Activated CD4-positive, alpha-beta T cell treated with anti-CD3 and anti-CD28 coated beads for 48 hours (primary cell): ENCODE measurements at regions not wholly inside any gene's neighbourhood (a gene's known extent, or its start where the extent isn't known, plus 50 kb on each side); places are given as distances from the start of the nearest gene placed in this dataset.

Experiments
- DNase-seq: peaks from one replicate; pipeline ENCODE4 v3.0.0-alpha.2; 2020

DNA sequence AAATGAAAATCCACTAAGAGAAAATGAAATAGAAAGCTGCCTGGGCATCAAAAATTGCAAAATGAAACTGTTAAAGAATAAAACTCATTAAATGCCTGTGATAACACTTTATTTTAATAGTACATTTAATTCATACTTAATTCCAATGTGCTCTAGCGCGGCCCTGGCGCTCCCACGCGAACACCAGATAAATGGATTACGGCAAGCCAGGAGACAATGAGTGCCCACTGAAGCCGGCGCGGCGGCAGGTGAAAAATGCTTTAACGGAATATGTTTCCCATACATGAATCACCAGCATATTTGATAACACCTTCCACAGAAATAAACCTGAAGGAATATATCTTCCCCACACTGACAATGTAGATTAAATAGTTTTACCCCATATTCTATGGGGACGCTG lies 245.5 kb downstream of the RBFOX3 start:
- no peak for DNase-seq

DNA sequence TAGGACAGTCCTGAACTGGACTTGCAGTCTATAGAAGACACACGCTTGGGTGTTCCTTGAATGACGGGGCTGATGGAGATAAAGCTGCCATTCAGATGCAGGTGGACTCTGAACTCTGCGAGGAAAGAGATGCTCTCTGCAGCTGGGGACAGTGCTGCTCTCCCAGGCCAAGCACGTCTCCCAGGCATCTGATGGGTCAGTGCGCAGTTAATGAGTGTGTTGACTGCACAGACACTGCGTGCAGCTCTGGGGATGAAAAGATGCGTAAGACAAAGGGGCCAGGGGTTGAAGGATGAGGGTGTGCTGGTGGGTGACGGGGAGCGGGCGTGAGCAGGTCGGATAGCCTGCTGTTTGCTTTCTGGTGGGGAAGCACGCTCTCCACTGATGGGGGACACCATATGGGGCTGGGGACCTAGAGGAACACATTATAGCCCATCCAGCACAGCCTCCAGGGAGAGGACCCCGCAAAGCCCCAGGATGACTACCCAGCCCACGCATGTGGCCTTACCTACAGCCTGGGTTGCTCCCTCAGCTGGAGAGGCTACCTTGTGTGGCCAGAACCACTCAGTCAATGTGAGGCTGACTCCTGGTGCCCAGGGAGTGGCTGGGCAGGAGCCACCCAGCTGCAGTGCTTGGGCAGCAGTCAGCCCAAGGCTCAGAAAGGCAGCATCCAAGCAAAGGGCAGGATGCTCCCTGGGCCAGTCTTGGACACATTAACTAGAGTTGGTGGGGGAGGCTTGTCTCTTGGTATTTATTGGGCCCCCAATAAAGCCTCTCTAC lies 246.3 kb downstream of the RBFOX3 start:
- no peak for DNase-seq

GRCh38 chr17:79363552-79364275 lies 247.1 kb downstream of the RBFOX3 start:
- DNase-seq: no peak

DNA sequence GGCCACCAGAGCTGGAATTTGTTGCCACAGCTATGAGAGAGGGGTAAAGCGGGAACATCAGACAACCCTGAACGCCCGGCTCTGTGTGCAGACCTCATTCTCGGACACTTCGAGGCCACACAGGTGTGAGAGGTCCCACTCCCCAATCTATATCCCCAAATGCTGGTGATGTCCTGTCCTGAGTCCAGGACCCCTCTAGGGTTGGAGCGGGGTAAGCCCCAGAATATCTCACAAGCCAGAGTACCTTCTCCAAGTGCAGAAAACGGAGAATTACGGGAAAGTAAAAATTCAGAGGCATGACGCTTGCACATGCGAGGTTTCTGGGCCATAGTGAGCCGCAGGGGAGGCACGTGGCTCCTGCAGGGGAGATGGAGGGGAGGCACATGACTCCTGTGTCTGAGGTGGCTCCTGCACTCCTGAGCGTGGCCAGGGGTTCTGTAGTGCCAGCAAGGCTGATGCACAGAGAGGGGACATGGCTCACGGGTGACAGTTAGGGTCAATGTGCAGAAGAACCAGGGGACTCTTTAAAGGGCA lies 248.0 kb downstream of the RBFOX3 start:
- no peak for DNase-seq

DNA sequence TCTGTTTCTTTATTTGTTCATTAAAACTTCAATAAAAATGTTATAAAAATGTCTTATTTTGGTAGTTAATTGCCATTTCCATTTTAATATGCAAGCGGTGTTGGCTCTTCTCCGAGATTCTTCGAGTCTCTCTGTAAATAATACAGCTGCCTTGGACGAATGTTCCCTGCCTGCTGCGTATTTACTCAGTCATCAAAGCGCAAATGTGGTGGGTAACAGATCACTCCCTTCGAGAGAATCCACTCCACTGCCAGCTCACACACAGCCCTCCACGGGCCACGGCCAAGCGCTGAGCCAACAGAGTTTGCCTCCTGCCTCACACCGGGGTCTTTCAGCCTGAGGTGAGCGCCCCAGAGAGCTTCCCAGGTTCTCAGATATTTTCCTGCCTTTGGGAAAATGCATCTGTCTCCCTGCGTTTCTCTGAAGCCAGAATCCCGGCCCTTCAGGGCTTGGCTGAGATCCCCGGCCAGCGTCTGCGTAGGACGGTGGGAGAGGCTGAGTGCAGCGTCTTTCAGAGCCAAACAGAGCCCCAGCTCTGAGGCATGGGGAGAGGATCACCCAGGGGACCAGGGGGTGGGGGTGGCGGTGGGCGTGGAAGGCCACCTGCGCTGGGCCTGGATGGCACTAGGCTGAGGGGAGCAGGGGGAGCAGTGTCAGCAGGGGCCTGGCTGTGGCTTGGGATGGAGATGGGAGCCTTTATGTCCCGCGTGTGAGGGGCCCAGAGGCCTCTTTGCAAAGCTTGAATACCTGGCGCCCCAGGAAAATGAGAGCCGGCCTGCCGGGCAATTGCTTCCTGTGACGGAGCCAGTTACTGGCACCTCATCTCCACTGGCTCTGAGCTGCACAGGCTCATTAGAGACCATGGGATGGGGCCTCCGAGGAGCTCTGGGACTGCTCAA lies 248.7 kb downstream of the RBFOX3 start:
- DNase-seq: no peak

DNA sequence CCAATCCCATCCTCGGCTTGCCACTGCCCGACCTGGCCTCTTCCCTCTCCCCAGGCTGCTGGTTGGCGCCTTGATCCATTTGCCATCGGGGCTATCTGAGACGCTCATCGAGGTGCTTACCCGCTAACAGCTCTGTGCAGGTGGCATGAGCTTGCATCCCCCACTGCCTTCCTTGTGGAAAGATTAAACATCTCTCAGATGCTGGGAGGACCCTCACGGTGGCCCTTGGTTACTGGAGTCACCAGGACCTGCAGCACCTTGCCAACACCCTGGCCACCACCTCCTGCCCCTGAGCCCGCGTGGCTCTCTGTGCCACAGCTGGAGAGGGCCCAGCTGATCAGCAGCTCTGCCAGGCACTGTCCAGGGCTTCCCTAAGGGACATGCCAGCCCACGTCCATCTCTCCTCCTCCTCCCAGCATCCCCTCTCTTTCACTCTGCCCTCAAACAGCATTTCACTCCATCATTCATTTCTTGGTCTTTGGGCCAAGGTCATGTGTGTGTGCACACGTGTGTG lies 249.6 kb downstream of the RBFOX3 start:
- DNase-seq: no peak

DNA sequence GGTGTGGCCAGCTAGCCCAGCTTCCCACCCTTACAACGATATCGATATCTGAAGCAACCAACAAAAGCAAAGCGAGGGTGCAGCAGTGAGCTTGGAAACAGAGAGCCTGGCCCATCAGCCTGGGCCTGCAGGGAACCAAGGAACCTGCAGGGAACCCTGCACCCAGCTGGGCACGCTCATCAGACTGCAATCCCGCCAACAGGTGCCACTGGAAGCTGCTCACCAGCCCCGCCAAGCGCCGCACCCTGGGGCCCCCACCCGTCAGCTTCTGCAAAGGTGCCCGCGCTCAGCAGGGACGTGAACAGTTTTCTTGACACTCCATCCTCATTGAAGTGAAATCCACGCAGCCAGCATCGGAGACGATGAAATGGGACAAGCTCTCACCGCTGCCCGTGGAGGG lies 250.7 kb downstream of the RBFOX3 start:
- no peak for DNase-seq

DNA sequence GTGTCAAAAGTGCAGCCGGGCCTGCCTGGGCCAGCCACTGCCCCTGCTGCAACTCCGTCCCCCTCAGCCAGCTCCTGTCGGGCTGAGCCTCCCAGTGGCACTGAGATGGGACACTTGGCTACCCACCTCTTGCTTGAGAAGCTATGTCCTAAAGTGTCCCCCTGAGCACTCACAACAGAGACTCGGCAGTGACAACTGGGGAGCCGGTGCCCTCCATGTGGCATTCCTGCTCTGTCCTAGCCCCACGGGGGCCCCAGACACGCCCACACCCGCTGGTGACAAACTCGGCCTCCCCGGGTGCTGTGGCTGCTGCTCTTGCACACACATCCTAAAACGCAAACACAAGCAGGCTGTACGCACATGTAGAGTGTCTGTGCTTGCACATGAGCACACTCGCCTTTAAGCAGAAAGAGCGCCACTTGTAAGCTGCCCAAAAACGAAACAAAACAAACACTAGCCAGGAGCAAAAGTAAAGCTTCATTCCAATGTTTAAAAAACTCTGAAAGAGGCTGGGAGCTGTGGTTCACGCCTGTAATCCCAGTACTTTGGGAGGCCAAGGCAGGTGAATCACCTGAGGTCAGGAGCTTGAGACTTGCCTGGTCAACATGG lies 253.9 kb downstream of the RBFOX3 start:
- DNase-seq: no peak

- DNase-seq: no peak
Observed at GRCh38 chr17:79355165-79355564, 255.7 kb downstream of the RBFOX3 start.

GRCh38 chr17:79354173-79354820 lies 256.6 kb downstream of the RBFOX3 start:
- no peak for DNase-seq

DNA sequence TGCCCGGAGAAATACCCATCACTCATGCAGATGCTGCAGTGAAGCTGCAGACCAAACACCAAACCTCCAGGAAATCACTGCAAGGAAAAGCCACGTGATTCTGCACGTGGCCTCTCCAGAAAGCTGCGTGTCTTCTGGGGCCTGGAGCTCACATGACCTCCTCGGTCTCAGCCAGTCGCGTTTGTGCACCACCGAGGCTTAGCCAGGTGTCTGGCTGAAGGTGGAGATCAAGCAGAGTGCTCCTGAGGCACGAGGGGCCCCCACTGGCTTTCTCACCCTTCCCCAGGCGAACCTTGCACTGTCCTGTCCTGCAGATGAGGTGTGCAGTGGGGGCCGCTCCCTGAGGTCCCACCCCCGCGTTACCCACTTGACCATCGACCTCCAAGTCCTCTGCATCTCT lies 257.3 kb downstream of the RBFOX3 start:
- no peak for DNase-seq

DNA sequence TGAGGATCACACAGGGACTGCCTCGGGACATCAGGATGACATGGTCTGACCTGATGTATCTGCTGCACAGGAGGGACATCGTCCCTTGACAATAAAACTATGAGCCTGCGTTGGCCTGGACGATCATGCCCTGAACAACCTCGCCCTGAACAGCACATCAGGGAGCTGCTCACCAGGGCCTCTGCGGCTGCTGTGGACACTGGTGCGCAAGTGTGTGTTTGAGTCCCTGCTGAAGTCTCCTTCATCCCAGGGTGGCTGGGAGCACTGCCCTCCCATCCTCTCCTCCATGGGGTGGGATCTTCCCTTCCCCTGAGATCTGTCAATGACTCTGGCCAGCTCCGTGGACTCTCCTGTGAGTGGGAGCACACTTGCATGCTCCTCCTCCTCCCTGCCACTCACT lies 257.8 kb downstream of the RBFOX3 start:
- DNase-seq: no peak

- no peak for DNase-seq
Observed at GRCh38 chr17:79350533-79350932, 260.3 kb downstream of the RBFOX3 start.

DNA sequence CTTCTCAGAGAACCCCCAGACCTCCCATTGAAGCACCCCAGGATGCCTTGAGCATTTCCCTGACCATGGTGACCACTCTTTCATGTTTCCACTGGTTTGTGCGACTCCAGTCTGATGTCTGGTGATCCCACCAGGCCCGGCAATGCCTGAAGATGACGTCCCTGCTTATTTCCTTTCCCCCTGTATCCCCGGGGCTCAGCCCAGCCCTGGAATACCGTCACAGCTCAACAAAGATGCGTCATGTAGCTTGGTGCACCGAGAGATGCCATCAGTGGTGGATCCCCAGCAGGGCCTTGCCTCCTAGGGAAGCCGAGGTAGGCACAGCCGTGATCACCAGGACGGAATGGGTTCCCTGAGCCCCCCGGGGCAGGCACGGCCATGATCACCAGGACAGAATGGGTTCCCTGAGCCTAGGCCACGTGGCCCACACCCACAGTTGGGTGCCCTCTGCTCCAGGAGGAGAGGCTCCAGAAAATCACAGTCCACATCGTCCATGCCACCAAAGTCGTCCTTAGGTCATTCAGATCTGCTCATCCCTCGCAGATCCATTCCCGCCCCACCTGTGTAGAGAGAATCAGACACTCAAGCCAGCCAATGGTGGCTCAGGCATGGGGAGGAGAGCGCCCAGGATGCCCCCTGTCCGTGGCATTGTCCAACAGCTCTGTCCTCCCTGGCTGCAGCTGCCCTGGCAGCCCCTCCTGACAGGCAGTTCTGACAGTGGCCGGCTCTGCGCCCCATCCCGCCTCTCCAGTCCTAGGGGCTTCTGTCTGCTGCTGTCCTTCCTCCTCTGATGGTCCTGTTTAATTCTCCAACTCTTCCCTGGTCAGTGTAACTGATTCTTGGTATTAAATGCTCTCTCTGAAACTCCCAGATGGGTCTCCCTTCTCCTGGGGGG lies 261.1 kb downstream of the RBFOX3 start:
- no peak for DNase-seq

DNA sequence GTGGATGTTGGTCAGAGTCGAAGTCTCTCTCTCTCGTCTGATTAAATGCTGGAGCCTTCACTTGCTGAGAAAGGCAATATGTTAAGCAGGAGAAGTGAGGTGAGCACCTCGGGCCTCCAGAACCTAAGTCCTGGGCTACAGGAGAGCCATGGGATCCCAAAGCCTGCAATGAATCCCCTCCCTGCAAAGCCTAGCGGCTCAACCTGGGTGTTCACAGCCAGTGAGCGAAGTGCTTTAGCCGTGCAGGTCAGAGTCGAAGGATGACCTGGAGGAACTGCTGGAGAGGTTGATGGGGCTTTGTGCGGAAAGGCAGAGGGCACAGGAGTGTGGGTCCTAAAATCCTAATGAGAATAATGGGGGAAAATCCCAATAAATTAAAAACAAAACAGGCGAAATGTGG lies 267.8 kb downstream of the ENGASE start:
- DNase-seq: no peak

GRCh38 chr17:79341816-79342215 lies 267.2 kb downstream of the ENGASE start:
- DNase-seq: no peak

- no peak for DNase-seq
Observed at GRCh38 chr17:79341222-79341780, 266.7 kb downstream of the ENGASE start.

DNA sequence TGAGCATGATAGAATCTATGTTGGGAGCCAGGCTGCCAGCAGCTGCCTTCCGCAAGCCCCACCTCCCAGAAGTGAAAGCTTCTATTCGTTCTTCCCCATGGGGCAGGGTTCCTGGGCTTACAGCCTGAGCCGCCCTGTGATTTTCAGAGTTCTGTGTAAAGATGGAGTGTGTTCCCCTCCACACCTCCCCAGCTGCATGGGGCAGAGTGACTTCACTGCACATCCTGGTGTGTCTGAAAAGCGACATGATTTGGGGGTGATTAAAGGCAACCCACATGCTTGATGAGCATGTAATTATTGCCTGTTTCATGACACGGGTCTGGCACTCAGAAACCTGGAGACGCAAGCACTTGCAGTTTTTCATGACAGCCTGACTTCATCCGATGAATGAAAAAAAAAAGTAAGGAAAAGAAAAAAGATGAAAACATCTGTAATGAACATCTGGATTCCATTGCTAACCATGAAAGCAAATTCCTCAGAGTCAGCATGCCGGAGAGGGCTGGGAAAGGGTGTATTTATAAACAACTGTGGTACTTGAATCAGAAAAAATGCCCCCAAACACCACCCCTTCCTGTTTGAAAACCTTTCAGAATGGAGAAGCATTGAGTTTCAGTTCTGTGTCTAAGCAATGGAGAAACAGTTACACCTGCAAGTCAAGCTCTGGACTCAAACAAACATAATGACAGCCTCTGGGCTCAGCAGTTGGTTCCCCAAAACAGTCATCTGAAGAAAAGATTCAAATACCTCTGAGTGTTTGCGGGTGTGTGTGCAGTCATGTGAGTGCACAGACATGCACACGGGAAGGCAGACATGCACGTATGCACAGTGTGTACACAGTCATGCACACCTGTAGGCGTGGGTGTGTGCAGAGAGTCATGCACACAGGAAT lies 266.0 kb downstream of the ENGASE start:
- no peak for DNase-seq

GRCh38 chr17:79339321-79339720 lies 264.7 kb downstream of the ENGASE start:
- no peak for DNase-seq

DNA sequence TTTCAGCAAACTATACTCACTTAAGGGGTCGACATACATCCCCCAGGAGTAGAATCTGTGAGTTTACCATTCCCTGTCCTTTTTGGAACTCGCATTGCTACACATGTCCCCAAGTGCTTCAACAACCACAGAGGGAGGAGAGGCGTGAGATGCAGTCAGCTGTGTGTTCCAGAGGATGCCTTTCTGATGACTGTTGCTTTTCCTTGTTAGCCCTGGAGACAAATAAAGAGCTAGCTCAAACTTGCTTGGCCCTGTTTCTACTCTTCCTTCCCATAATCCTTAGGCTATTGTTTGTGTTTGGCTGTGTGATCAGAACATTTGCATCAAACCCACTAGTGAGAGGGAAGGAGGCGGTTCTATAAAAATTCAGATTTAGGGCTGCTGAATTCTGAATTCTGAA lies 264.0 kb downstream of the ENGASE start:
- DNase-seq: no peak
